ENCODE measurements at regions not wholly inside any gene's neighbourhood (a gene's known extent, or its start where the extent isn't known, plus 50 kb on each side); places are given as distances from the start of the nearest gene placed in this dataset.

GRCh38 chrX:38896724-38897298 is 95.6 kb downstream of the MID1IP1 start:
- H3K4me3 ChIP-seq: no peak overlapping the region
- no peak overlapping the region for H3K27ac ChIP-seq
- H3K9me3 ChIP-seq (ENCODE audit: low read depth): no peaks in the 10 kb centered on the region
- H3K36me3 ChIP-seq (ENCODE audit: low read depth): no peaks in the 10 kb centered on the region
- H3K9ac ChIP-seq: no peak overlapping the region
- no peaks in the 10 kb centered on the region for H3K9me2 ChIP-seq (ENCODE audit: insufficient read depth)
- H2AFZ ChIP-seq: no peak overlapping the region
- H3K4me2 ChIP-seq (ENCODE audit: unreplicated experiment): no peak overlapping the region
- no peak for DNase-seq
- H3K27me3 ChIP-seq (replicated peaks; ENCODE audit: insufficient read depth): no peaks in the 10 kb centered on the region
- no peaks in the 10 kb centered on the region for H4K20me1 ChIP-seq (ENCODE audit: insufficient read depth)
- 89% methylated on average over 3 of the region's 4 CpGs; no CpG with 5 or more reads in 1 of the 2 experiments for WGBS, 2 experiments (ENCODE audit: low coverage in 1 of 2, low lambda C conversion rate in 2 of 2, missing lambda C conversion rate in 2 of 2)
- in situ Hi-C loops (cut with MboI): no loop called here
- H3K4me1 ChIP-seq (ENCODE audit: insufficient read depth): peaks cover 4% of the 10 kb centered on the region; the same call in 1 of the 2 replicates
- H3F3A ChIP-seq (ENCODE audit: insufficient read depth): no peaks in the 10 kb centered on the region
- no peaks in the 10 kb centered on the region for H3K79me2 ChIP-seq (ENCODE audit: insufficient read depth)
- no peak for TF ChIP-seq EZH2 (IDR thresholded peaks at IDR 0.05; ENCODE audit: insufficient read depth, poor library complexity, severe bottlenecking)
- TF ChIP-seq EZH2phosphoT487 (IDR thresholded peaks at IDR 0.05; ENCODE audit: insufficient read depth, low read depth): no peak

GRCh38 chrX:38898261-38898660 is 97.0 kb downstream of the MID1IP1 start:
- H3K4me2 ChIP-seq (ENCODE audit: unreplicated experiment): no peak overlapping the region

GRCh38 chrX:38899650-38900049 is 98.4 kb downstream of the MID1IP1 start:
- Histone ChIP-seq H3K27ac (no peak overlapping the region), H3F3A (ENCODE audit: insufficient read depth) (no peaks in the 10 kb centered on the region), H3K4me1 (ENCODE audit: insufficient read depth) (no peaks in the 10 kb centered on the region), H2AFZ (no peak overlapping the region), H3K36me3 (ENCODE audit: low read depth) (no peaks in the 10 kb centered on the region), H3K27me3 (replicated peaks; ENCODE audit: insufficient read depth) (no peaks in the 10 kb centered on the region), H3K4me3 (no peak overlapping the region), H3K9ac (no peak overlapping the region), H3K9me2 (ENCODE audit: insufficient read depth) (no peaks in the 10 kb centered on the region), H3K4me2 (ENCODE audit: unreplicated experiment) (no peak overlapping the region), H4K20me1 (ENCODE audit: insufficient read depth) (no peaks in the 10 kb centered on the region), H3K79me2 (ENCODE audit: insufficient read depth) (no peaks in the 10 kb centered on the region), H3K9me3 (ENCODE audit: low read depth) (no peaks in the 10 kb centered on the region)
- TF ChIP-seq EZH2phosphoT487 (IDR thresholded peaks at IDR 0.05; ENCODE audit: insufficient read depth, low read depth): no peak
- no peak for TF ChIP-seq EZH2 (IDR thresholded peaks at IDR 0.05; ENCODE audit: insufficient read depth, poor library complexity, severe bottlenecking)
- no peak for DNase-seq
- in situ Hi-C loops (cut with MboI): no loop called here
- 61 to 65% methylated on average over 1 of the region's 1 CpG for WGBS, 2 experiments (ENCODE audit: low coverage in 1 of 2, low lambda C conversion rate in 2 of 2, missing lambda C conversion rate in 2 of 2)

More at GRCh38 chrX:38898261-38898660, 97.0 kb downstream of the MID1IP1 start:
- H4K20me1 ChIP-seq (ENCODE audit: insufficient read depth): no peaks in the 10 kb centered on the region
- no peaks in the 10 kb centered on the region for H3K9me3 ChIP-seq (ENCODE audit: low read depth)
- H3K4me3 ChIP-seq: no peak overlapping the region
- no peaks in the 10 kb centered on the region for H3K79me2 ChIP-seq (ENCODE audit: insufficient read depth)
- no peaks in the 10 kb centered on the region for H3K27me3 ChIP-seq (replicated peaks; ENCODE audit: insufficient read depth)
- H3K4me1 ChIP-seq (ENCODE audit: insufficient read depth): no peaks in the 10 kb centered on the region
- H3K36me3 ChIP-seq (ENCODE audit: low read depth): no peaks in the 10 kb centered on the region
- no peak for DNase-seq
- in situ Hi-C loops (cut with MboI): no loop called here
- H3F3A ChIP-seq (ENCODE audit: insufficient read depth): no peaks in the 10 kb centered on the region
- no peaks in the 10 kb centered on the region for H3K9me2 ChIP-seq (ENCODE audit: insufficient read depth)
- H2AFZ ChIP-seq: no peak overlapping the region
- TF ChIP-seq EZH2phosphoT487 (IDR thresholded peaks at IDR 0.05; ENCODE audit: insufficient read depth, low read depth): no peak
- TF ChIP-seq EZH2 (IDR thresholded peaks at IDR 0.05; ENCODE audit: insufficient read depth, poor library complexity, severe bottlenecking): no peak
- no peak overlapping the region for H3K27ac ChIP-seq
- no peak overlapping the region for H3K9ac ChIP-seq
- 68 to 69% methylated on average over 6 of the region's 6 CpGs for WGBS, 2 experiments (ENCODE audit: low coverage in 1 of 2, low lambda C conversion rate in 2 of 2, missing lambda C conversion rate in 2 of 2)

- H3K9me3 ChIP-seq (ENCODE audit: low read depth): no peaks in the 10 kb centered on the region
- in situ Hi-C loops (cut with MboI): no loop called here
- no peaks in the 10 kb centered on the region for H3K27me3 ChIP-seq (replicated peaks; ENCODE audit: insufficient read depth)
- no peak overlapping the region for H3K27ac ChIP-seq
- no peak overlapping the region for H3K4me2 ChIP-seq (ENCODE audit: unreplicated experiment)
- DNase-seq: no peak
- TF ChIP-seq EZH2 (IDR thresholded peaks at IDR 0.05; ENCODE audit: insufficient read depth, poor library complexity, severe bottlenecking) (no peak), EZH2phosphoT487 (IDR thresholded peaks at IDR 0.05; ENCODE audit: insufficient read depth, low read depth) (no peak)
- H3K79me2 ChIP-seq (ENCODE audit: insufficient read depth): no peaks in the 10 kb centered on the region
- WGBS, 2 experiments (ENCODE audit: low coverage in 1 of 2, low lambda C conversion rate in 2 of 2, missing lambda C conversion rate in 2 of 2): 50 to 51% methylated on average over 5 to 6 of the region's 6 CpGs
- no peak overlapping the region for H3K4me3 ChIP-seq
- no peaks in the 10 kb centered on the region for H3K36me3 ChIP-seq (ENCODE audit: low read depth)
- H3K9me2 ChIP-seq (ENCODE audit: insufficient read depth): no peaks in the 10 kb centered on the region
- H3K9ac ChIP-seq: no peak overlapping the region
- H2AFZ ChIP-seq: no peak overlapping the region
- no peaks in the 10 kb centered on the region for H3F3A ChIP-seq (ENCODE audit: insufficient read depth)
- no peaks in the 10 kb centered on the region for H4K20me1 ChIP-seq (ENCODE audit: insufficient read depth)
- H3K4me1 ChIP-seq (ENCODE audit: insufficient read depth): no peaks in the 10 kb centered on the region
Measured at GRCh38 chrX:38900719-38901118, 99.5 kb downstream of the MID1IP1 start.
